KMS-11 (cell line): ENCODE measurements at regions not wholly inside any gene's neighbourhood (a gene's known extent, or its start where the extent isn't known, plus 50 kb on each side); places are given as distances from the start of the nearest gene placed in this dataset.

ENCODE experiments used
- H2AFZ ChIP-seq: fragments of 200-600 bp; sonication (generic); 2 replicates; pipeline ENCODE4 v1.6.1; 2016; ENCODE audit warnings: antibody characterized with exemption, mixed run types, low read depth
- H3K27ac ChIP-seq: fragments of 200-600 bp; sonication (generic); 2 replicates; pipeline ENCODE4 v1.6.1; 2016; ENCODE audit warnings: mild to moderate bottlenecking, mixed run types
- H3K27me3 ChIP-seq: fragments of 200-600 bp; sonication (generic); 2 replicates; pipeline ENCODE4 v1.6.1; 2017; ENCODE audit warnings: mild to moderate bottlenecking, low read depth, mixed run types, moderate library complexity; ENCODE audit not compliant: insufficient read depth
- H3K36me3 ChIP-seq: fragments of 200-600 bp; sonication (generic); 2 replicates; pipeline ENCODE4 v1.6.1; 2017; ENCODE audit warnings: mild to moderate bottlenecking, mixed run types; ENCODE audit not compliant: insufficient read depth
- H3K4me1 ChIP-seq: fragments of 200-600 bp; sonication (generic); 2 replicates; pipeline ENCODE4 v1.6.1; 2016; ENCODE audit warnings: mild to moderate bottlenecking, low read depth, mixed run types; ENCODE audit not compliant: poor library complexity, severe bottlenecking
- H3K4me2 ChIP-seq: fragments of 200-600 bp; sonication (generic); 2 replicates; pipeline ENCODE4 v1.7.0; 2016; ENCODE audit warnings: mild to moderate bottlenecking, mixed run types
- H3K4me3 ChIP-seq: fragments of 200-600 bp; sonication (generic); IDR thresholded peaks from 2 replicates; pipeline ENCODE4 v1.6.1; 2017; ENCODE audit warnings: low read depth, low read length, mixed read lengths; ENCODE audit not compliant: insufficient read depth
- H3K79me2 ChIP-seq: fragments of 200-600 bp; sonication (generic); 2 replicates; pipeline ENCODE4 v1.6.1; 2016; ENCODE audit warnings: low read depth, mixed run types; ENCODE audit not compliant: insufficient read depth
- H3K9ac ChIP-seq: fragments of 200-600 bp; sonication (generic); 2 replicates; pipeline ENCODE4 v1.6.1; 2016; ENCODE audit warnings: mild to moderate bottlenecking, mixed run types
- H4K20me1 ChIP-seq: fragments of 200-600 bp; sonication (generic); 2 replicates; pipeline ENCODE4 v1.6.1; 2016; ENCODE audit warnings: mild to moderate bottlenecking, mixed run types; ENCODE audit not compliant: insufficient read depth
- CTCF ChIP-seq: fragments of 200-600 bp; sonication (generic); conservative IDR thresholded peaks from 2 replicates; pipeline ENCODE4 v1.6.1; 2017; ENCODE audit warnings: low read depth, mild to moderate bottlenecking, antibody characterized with exemption, low read length, moderate library complexity, mixed read lengths

DNA sequence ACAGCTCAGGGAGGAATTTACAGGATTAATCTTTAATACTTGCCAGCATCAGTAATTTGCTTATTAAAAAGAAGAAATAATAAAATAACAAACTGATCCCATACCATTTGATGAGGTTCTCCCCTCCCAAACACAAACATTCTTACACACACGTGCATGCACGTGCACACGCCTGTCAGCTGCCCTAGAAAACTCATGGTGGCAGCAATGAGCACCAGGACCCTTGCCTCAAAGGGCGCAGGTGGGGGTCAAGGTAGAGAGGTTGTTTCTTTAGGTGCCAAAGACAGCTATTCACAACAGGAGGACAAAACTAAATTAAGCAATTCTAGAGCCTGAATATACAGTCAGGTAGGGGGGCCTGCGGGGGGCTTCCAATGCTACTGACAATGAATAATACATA is 219.3 kb downstream of the BUD13 start:
- Histone ChIP-seq H3K4me1 (no peaks in the 10 kb centered on the region), H3K79me2 (no peaks in the 10 kb centered on the region), H3K27ac (no peak overlapping the region), H3K9ac (no peak overlapping the region), H3K36me3 (no peaks in the 10 kb centered on the region), H3K4me2 (no peak overlapping the region), H4K20me1 (no peaks in the 10 kb centered on the region), H3K27me3 (no peaks in the 10 kb centered on the region), H2AFZ (no peak overlapping the region), H3K4me3 (no peak overlapping the region)
- no peak for TF ChIP-seq CTCF

DNA sequence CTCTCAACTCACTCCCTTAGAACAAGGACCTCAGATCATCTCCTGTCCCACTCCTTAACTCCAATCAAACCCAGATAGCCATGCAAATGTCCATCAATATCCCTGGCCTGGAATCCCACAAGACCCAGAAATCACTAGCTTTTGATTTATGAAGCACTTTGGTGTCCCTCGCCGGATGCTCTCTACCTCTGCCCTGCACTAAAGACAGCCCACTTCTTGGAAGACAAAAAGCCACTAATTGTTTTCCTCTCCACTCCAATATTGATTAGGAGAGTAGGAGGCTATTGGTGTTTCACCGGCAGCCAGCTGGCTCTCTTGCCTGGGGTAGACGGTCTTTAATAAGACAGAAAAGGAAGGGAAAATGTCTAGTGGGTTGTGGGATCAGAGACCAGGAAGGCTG is 221.2 kb downstream of the BUD13 start:
- H3K27me3 ChIP-seq: no peaks in the 10 kb centered on the region
- no peak for TF ChIP-seq CTCF

GRCh38 chr11:116548256-116548655 is 224.5 kb downstream of the BUD13 start:
- Histone ChIP-seq H4K20me1 (no peaks in the 10 kb centered on the region), H3K4me1 (no peaks in the 10 kb centered on the region), H2AFZ (no peak overlapping the region), H3K79me2 (no peaks in the 10 kb centered on the region), H3K36me3 (no peaks in the 10 kb centered on the region), H3K27me3 (no peaks in the 10 kb centered on the region), H3K9ac (no peak overlapping the region), H3K4me3 (no peak overlapping the region), H3K4me2 (no peak overlapping the region), H3K27ac (no peak overlapping the region)
- TF ChIP-seq CTCF: no peak

More for the DNA sequence above, 221.2 kb downstream of the BUD13 start:
- Histone ChIP-seq H3K27ac (no peak overlapping the region), H3K36me3 (no peaks in the 10 kb centered on the region), H3K4me1 (no peaks in the 10 kb centered on the region), H4K20me1 (no peaks in the 10 kb centered on the region), H3K9ac (no peak overlapping the region), H2AFZ (no peak overlapping the region), H3K4me3 (no peak overlapping the region), H3K4me2 (no peak overlapping the region), H3K79me2 (no peaks in the 10 kb centered on the region)

DNA sequence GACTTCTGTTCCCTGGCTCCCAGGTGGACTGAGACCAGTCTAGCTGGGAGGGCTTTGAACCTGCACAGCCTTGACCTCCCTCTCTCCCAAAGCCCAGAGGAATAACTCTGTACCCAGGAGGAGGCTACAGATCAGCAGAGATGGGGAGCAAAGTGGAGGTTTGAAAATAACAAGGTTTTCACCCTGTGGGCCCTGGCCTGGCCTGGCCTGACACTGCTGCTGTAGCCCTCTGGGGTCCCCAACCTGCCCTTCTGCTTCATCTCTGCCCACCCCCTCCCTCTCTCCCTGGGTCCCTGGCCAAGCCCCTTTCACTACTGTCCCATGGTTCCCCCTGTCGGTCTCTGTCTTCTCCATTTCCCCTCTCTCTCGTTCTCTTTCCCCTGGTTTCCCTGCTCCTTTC is 225.2 kb downstream of the BUD13 start:
- Histone ChIP-seq H3K27ac (no peak overlapping the region), H3K4me2 (no peak overlapping the region), H3K79me2 (no peaks in the 10 kb centered on the region), H2AFZ (no peak overlapping the region), H3K4me1 (no peaks in the 10 kb centered on the region), H3K36me3 (no peaks in the 10 kb centered on the region), H3K4me3 (no peak overlapping the region), H3K27me3 (no peaks in the 10 kb centered on the region), H4K20me1 (no peaks in the 10 kb centered on the region), H3K9ac (no peak overlapping the region)
- TF ChIP-seq CTCF: no peak

DNA sequence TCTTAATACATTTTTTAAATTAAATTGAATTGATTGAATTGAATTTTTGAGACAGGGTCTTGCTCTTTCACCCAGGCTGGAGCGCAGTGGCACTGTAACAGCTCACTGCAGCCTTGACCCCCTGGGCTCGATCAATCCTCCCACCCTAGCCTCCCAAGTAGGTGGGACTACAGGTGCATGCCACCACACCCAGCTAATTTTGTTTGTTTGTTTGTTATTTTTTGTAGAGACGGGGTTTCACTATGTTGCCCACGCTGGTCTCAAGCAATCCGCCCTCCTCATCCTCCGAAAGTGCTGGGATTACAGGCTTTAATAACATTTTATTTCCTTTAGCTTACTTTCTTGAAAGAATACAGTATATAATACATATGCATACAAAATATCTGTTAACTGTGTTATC is 226.9 kb downstream of the BUD13 start:
- Histone ChIP-seq H3K36me3 (no peaks in the 10 kb centered on the region), H3K9ac (no peak overlapping the region), H3K4me3 (no peak overlapping the region), H3K79me2 (no peaks in the 10 kb centered on the region), H3K4me1 (peaks cover 10% of the 10 kb centered on the region), H3K4me2 (no peak overlapping the region), H3K27ac (no peak overlapping the region), H4K20me1 (no peaks in the 10 kb centered on the region), H2AFZ (no peak overlapping the region), H3K27me3 (no peaks in the 10 kb centered on the region)
- TF ChIP-seq CTCF: no peak
